ENCODE measurements at regions not wholly inside any gene's neighbourhood (a gene's known extent, or its start where the extent isn't known, plus 50 kb on each side); places are given as distances from the start of the nearest gene placed in this dataset.

DNA sequence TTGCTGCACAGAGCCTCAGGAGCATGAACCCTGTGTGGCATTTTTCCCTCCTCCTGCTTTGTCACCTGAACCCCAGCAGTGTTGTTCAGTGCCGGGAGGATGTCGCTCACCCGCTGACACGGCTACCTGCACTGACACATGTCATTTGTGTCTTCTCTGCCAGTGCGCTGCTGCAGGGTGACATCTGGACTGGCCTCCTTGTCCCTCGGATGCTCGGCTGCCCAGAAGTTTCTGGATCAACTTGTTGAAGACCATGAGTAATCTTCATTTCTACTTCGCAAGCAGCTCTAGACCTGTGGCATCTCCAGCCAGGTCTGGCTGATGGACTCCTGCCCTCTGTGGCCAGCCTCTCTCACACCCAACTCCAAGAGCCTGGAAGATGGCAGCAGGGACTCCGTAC, 311.1 kb upstream of the C2CD4B start:
- WGBS (ENCODE audit: insufficient coverage, low coverage, low lambda C conversion rate, missing lambda C conversion rate) = 100% methylated on average over 9 of the region's 9 CpGs
- ATAC-seq = no peak
- no peaks in the 10 kb centered on the region for H3K27me3 ChIP-seq
- intact Hi-C loops (cut with DNase I) = no loop called here
- H3K4me3 ChIP-seq = no peak overlapping the region
- TF ChIP-seq POLR2A (IDR thresholded peaks at IDR 0.05) = no peak
- TF ChIP-seq, protein P1, sequence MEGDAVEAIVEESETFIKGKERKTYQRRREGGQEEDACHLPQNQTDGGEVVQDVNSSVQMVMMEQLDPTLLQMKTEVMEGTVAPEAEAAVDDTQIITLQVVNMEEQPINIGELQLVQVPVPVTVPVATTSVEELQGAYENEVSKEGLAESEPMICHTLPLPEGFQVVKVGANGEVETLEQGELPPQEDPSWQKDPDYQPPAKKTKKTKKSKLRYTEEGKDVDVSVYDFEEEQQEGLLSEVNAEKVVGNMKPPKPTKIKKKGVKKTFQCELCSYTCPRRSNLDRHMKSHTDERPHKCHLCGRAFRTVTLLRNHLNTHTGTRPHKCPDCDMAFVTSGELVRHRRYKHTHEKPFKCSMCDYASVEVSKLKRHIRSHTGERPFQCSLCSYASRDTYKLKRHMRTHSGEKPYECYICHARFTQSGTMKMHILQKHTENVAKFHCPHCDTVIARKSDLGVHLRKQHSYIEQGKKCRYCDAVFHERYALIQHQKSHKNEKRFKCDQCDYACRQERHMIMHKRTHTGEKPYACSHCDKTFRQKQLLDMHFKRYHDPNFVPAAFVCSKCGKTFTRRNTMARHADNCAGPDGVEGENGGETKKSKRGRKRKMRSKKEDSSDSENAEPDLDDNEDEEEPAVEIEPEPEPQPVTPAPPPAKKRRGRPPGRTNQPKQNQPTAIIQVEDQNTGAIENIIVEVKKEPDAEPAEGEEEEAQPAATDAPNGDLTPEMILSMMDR (IDR thresholded peaks at IDR 0.05) = no peak
- H3K27ac ChIP-seq = no peak overlapping the region
- no peaks in the 10 kb centered on the region for H3K36me3 ChIP-seq
- H3K4me1 ChIP-seq = no peaks in the 10 kb centered on the region
- no peaks in the 10 kb centered on the region for H3K9me3 ChIP-seq
- DNase-seq = no peak

DNA sequence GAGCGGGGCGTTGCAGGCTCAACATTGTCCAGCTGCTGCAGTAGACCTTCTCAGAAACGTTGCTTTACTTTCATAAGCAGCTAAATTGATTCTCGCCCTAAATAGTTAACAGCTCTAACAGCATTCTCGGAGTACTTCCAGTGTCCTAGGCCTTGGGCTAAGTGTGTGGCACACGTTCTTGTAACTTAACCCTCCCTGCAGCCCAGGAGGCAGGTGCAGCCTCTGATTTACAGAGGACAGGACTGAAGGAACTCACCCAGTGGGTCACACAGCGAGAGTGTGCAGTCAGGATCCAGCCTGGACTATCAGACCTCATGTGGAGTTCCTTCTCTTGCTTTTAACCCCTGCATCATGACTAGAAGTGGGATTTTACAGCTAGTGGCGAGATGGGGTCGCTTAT, 312.8 kb upstream of the C2CD4B start:
- no peak overlapping the region for H3K4me3 ChIP-seq
- DNase-seq (no peak), ATAC-seq (no peak)
- WGBS (ENCODE audit: insufficient coverage, low coverage, low lambda C conversion rate, missing lambda C conversion rate) = 87% methylated on average over 4 of the region's 9 CpGs
- no peaks in the 10 kb centered on the region for H3K4me1 ChIP-seq
- no peaks in the 10 kb centered on the region for H3K9me3 ChIP-seq
- no peaks in the 10 kb centered on the region for H3K36me3 ChIP-seq
- no peak overlapping the region for H3K27ac ChIP-seq
- TF ChIP-seq, protein P1 (IDR thresholded peaks at IDR 0.05) = no peak
- no peak for TF ChIP-seq POLR2A (IDR thresholded peaks at IDR 0.05)
- intact Hi-C loops (cut with DNase I) = no loop called here
- H3K27me3 ChIP-seq = no peaks in the 10 kb centered on the region

DNA sequence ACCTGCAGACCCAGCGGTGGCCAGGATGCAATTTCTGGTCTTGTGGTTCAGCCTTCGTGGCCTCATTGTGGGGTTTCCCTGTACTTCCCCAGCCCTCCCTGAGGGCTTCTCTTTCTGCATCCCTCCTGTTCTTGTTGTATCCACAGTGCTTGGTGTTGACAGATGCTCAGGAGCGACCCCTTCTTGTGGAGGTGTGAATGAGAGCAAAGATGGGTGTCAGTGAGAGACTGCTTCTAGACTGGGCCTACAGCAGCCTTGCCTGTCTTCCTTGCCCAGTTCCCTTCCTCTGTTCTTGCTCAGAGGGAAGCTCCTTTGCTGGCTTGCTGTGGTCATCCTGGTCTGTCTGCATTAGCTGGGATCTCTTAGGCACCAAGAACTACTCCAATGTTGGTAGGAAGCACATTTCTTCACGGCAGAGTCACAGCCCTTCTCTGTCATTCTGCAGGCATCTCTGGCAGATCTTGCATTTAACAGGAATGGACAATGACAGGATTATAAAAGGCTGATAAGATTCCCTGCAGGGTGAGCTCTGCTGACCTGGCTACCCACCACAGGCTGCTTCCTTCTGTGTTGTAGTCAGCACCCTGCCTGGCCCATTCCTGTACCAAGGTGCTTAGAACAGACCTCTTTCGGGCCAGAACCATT, 317.8 kb upstream of the C2CD4B start:
- TF ChIP-seq POLR2A (IDR thresholded peaks at IDR 0.05) = no peak
- TF ChIP-seq, protein P1 (IDR thresholded peaks at IDR 0.05) = no peak
- no peaks in the 10 kb centered on the region for H3K9me3 ChIP-seq
- H3K36me3 ChIP-seq = no peaks in the 10 kb centered on the region
- no peaks in the 10 kb centered on the region for H3K27me3 ChIP-seq
- DNase-seq (no peak), ATAC-seq (no peak)
- WGBS (ENCODE audit: insufficient coverage, low coverage, low lambda C conversion rate, missing lambda C conversion rate) = 68% methylated on average over 4 of the region's 5 CpGs
- H3K4me1 ChIP-seq = no peaks in the 10 kb centered on the region
- no peak overlapping the region for H3K27ac ChIP-seq
- intact Hi-C loops (cut with DNase I) = no loop called here
- H3K4me3 ChIP-seq = no peak overlapping the region

DNA sequence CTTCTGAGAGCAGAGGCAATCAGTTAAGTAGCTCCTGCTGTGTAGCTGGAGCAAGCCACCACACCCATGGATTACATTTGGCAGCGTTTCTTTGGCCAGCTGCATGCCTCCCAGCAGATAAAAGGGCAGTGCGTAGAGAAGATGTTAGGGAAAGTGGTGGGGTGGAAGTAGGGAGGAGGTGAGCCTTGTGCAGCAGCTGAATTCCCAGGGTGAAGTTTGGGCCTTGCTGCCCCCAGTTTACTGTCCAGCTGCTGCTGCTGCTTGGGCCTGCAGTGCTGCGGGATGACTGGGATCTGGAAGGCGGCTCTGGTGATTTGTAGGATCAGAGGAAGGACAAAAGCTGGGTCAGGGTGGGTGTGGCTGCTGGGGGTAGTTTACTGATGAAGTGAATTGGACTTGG, 318.7 kb upstream of the C2CD4B start:
- Histone ChIP-seq H3K4me3 (no peak overlapping the region), H3K9me3 (no peaks in the 10 kb centered on the region), H3K4me1 (no peaks in the 10 kb centered on the region), H3K36me3 (no peaks in the 10 kb centered on the region), H3K27ac (no peak overlapping the region), H3K27me3 (no peaks in the 10 kb centered on the region)
- no peak for ATAC-seq
- intact Hi-C loops (cut with DNase I) = no loop called here
- DNase-seq = no peak
- TF ChIP-seq, protein P1 (IDR thresholded peaks at IDR 0.05) = no peak
- TF ChIP-seq POLR2A (IDR thresholded peaks at IDR 0.05) = no peak
- WGBS (ENCODE audit: insufficient coverage, low coverage, low lambda C conversion rate, missing lambda C conversion rate) = 84% methylated on average over 2 of the region's 4 CpGs
